Transverse colon (tissue), 4 donors: ENCODE measurements at regions not wholly inside any gene's neighbourhood (a gene's known extent, or its start where the extent isn't known, plus 50 kb on each side); places are given as distances from the start of the nearest gene placed in this dataset.

Source experiments
- DNase-seq: peaks from one replicate; pipeline ENCODE4 v3.0.0-alpha.2; 2019
- H3K27ac ChIP-seq, 4 donors: fragments of 200-600 bp; sonication (generic); 2 replicates each; pipeline ENCODE4 v1.5.1; 2016 to 2018; ENCODE audit warnings: inconsistent platforms in 4 of 4
- H3K27me3 ChIP-seq: fragments of 200-600 bp; sonication (generic); 2 replicates; pipeline ENCODE4 v1.5.1; 2017; ENCODE audit warnings: inconsistent platforms
- H3K36me3 ChIP-seq, 4 donors: fragments of 200-600 bp; sonication (generic); 2 replicates each; pipeline ENCODE4 v1.5.1; 2017 to 2019; ENCODE audit warnings: inconsistent platforms in 4 of 4
- H3K4me1 ChIP-seq, 4 donors: fragments of 200-600 bp; sonication (generic); 2 replicates each; pipeline ENCODE4 v1.5.1; 2017 to 2020; ENCODE audit warnings: inconsistent platforms in 4 of 4
- H3K4me3 ChIP-seq, 4 donors: fragments of 200-600 bp; sonication (generic); 1 replicate in 1 of 4; 2 replicates in 3 of 4; pipeline versions ENCODE4 v1.5.1 to v1.6.1; 2017 to 2019; ENCODE audit warnings: inconsistent platforms in 4 of 4
- H3K9me3 ChIP-seq, 2 donors: fragments of 200-600 bp; sonication (generic); 2 replicates each; pipeline ENCODE4 v1.5.1; 2017 to 2019; ENCODE audit warnings: inconsistent platforms in 2 of 2
- CTCF ChIP-seq, 5 experiments: fragments of 200-600 bp in 3 of 5; fragments of 450-650 bp in 2 of 5; sonication (generic) in 3 of 5; IDR thresholded peaks; 1 replicate in 2 of 5; 2 replicates in 3 of 5; pipeline ENCODE4 v1.5.1; 2016 to 2017; ENCODE audit warnings: antibody characterized with exemption in 5 of 5, inconsistent platforms in 3 of 5, mild to moderate bottlenecking in 2 of 5, moderate library complexity in 1 of 5
- EP300 ChIP-seq: sonication (generic); formaldehyde crosslinking; IDR thresholded peaks from one replicate; pipeline ENCODE4 v1.6.1; 2017; ENCODE audit warnings: antibody characterized with exemption, low read depth
- POLR2A ChIP-seq: fragments of 450-650 bp; IDR thresholded peaks from one replicate; pipeline ENCODE4 v1.6.1; 2016; ENCODE audit warnings: antibody characterized with exemption, mild to moderate bottlenecking, moderate library complexity
- POLR2AphosphoS5 ChIP-seq, 3 donors: sonication (generic); formaldehyde crosslinking; IDR thresholded peaks; one replicate each; pipeline ENCODE4 v1.6.1; 2016; ENCODE audit warnings: antibody characterized with exemption in 3 of 3
- WGBS, 2 donors: methylation state at CpG; one replicate each; pipeline ENCODE4 v1.1.5; 2018; ENCODE audit warnings: low coverage in 1 of 2; 5-methylcytosine and 5-hydroxymethylcytosine counted together
- in situ Hi-C, 4 donors: fragments of 200-750 bp; cut with MboI; loops; one replicate each; pipeline versions ENCODE4 v1.15.0 to v1.15.1; 2017; ENCODE audit warnings: low sequenced_read_pairs in 3 of 4, low pct_ligation_motif_present in 1 of 4, low pct_unique_long_range_greater_than_20kb in 1 of 4
- intact Hi-C: fragments of 100-400 bp; cut with DNase I; formaldehyde crosslinking; loops from one replicate; pipeline ENCODE4 v1.15.1; 2023; ENCODE audit warnings: low total_unique reads

- no peaks in the 10 kb centered on the region for H3K4me1 ChIP-seq
- H3K27ac ChIP-seq = no peak overlapping the region
- H3K4me3 ChIP-seq = no peak overlapping the region
- intact Hi-C loops (no loop called here), in situ Hi-C loops (no loop called here)
- no peaks in the 10 kb centered on the region for H3K36me3 ChIP-seq
- TF ChIP-seq CTCF (IDR thresholded peaks at IDR 0.05) (no peak), EP300 (no peak), POLR2A (no peak), POLR2AphosphoS5 (IDR thresholded peaks at IDR 0.05) (no peak)
- DNase-seq = no peak
- 79 to 100% methylated on average over 3 to 5 of the region's 5 CpGs for whole genome bisulfite sequencing, 2 donors
- no peaks in the 10 kb centered on the region for H3K27me3 ChIP-seq
- no peaks in the 10 kb centered on the region for H3K9me3 ChIP-seq
These were observed 1142.3 kb upstream of the CELF2 start for GRCh38 chr10:9875353-9875752.

- H3K9me3 ChIP-seq = peaks cover 5 to 6% of the 10 kb centered on the region in 2 donors
- intact Hi-C loops (no loop called here), in situ Hi-C loops (no loop called here)
- no peak for TF ChIP-seq POLR2A
- TF ChIP-seq EP300 = no peak
- no peaks in the 10 kb centered on the region for H3K4me1 ChIP-seq
- H3K27me3 ChIP-seq = no peaks in the 10 kb centered on the region
- no peak for DNase-seq
- H3K27ac ChIP-seq = no peak overlapping the region
- WGBS, 2 donors = 91 to 97% methylated on average over 9 to 12 of the region's 12 CpGs
- H3K36me3 ChIP-seq = no peaks in the 10 kb centered on the region
- no peak overlapping the region for H3K4me3 ChIP-seq
These were observed 1139.7 kb upstream of the CELF2 start for GRCh38 chr10:9877978-9878377.

GRCh38 chr10:9878383-9878782 lies 1139.3 kb upstream of the CELF2 start:
- in situ Hi-C loops = no loop called here
- Histone ChIP-seq H3K36me3 (no peaks in the 10 kb centered on the region), H3K27me3 (no peaks in the 10 kb centered on the region), H3K27ac (no peak overlapping the region), H3K9me3 (peaks cover 6 to 7% of the 10 kb centered on the region in 2 donors), H3K4me3 (no peak overlapping the region), H3K4me1 (no peaks in the 10 kb centered on the region)
- intact Hi-C loops = no loop called here
- 88 to 96% methylated on average over 4 to 10 of the region's 10 CpGs for WGBS, 2 donors
- TF ChIP-seq CTCF (IDR thresholded peaks at IDR 0.05) = no peak
- no peak for TF ChIP-seq POLR2AphosphoS5 (IDR thresholded peaks at IDR 0.05)
- no peak for TF ChIP-seq EP300
- no peak for TF ChIP-seq POLR2A
- DNase-seq = no peak

GRCh38 chr10:9885761-9886160 lies 1131.9 kb upstream of the CELF2 start:
- no peaks in the 10 kb centered on the region for H3K36me3 ChIP-seq
- peaks cover 6 to 10% of the 10 kb centered on the region in 2 donors for H3K9me3 ChIP-seq
- H3K27me3 ChIP-seq = no peaks in the 10 kb centered on the region
- in situ Hi-C loops (no loop called here), intact Hi-C loops (no loop called here)
- TF ChIP-seq CTCF (IDR thresholded peaks at IDR 0.05) (no peak), POLR2A (no peak), EP300 (no peak), POLR2AphosphoS5 (IDR thresholded peaks at IDR 0.05) (no peak)
- H3K4me3 ChIP-seq = no peak overlapping the region
- WGBS, 2 donors = 62 to 71% methylated on average over 3 of the region's 3 CpGs
- no peak for DNase-seq
- H3K27ac ChIP-seq = no peak overlapping the region
- no peaks in the 10 kb centered on the region for H3K4me1 ChIP-seq

GRCh38 chr10:9886772-9887171 lies 1130.9 kb upstream of the CELF2 start:
- Histone ChIP-seq H3K4me1 (no peaks in the 10 kb centered on the region), H3K36me3 (no peaks in the 10 kb centered on the region), H3K27me3 (no peaks in the 10 kb centered on the region), H3K27ac (no peak overlapping the region), H3K9me3 (peaks cover 6 to 10% of the 10 kb centered on the region in 2 donors), H3K4me3 (no peak overlapping the region)
- intact Hi-C loops = no loop called here
- no peak for DNase-seq
- TF ChIP-seq POLR2AphosphoS5 (IDR thresholded peaks at IDR 0.05) = no peak
- no peak for TF ChIP-seq POLR2A
- no peak for TF ChIP-seq EP300
- in situ Hi-C loops = no loop called here
- 55 to 60% methylated on average over 1 of the region's 1 CpG for WGBS, 2 donors
